GM19324 (cell line): ENCODE measurements at regions not wholly inside any gene's neighbourhood (a gene's known extent, or its start where the extent isn't known, plus 50 kb on each side); places are given as distances from the start of the nearest gene placed in this dataset.

ENCODE experiments used
- ATAC-seq: cut with Tn5 transposase; IDR thresholded peaks from one replicate; pipeline ENCODE4 v1.9.1; 2021; ENCODE audit warnings: mild to moderate bottlenecking, moderate library complexity; ENCODE audit not compliant: unreplicated experiment, low FRiP score

DNA sequence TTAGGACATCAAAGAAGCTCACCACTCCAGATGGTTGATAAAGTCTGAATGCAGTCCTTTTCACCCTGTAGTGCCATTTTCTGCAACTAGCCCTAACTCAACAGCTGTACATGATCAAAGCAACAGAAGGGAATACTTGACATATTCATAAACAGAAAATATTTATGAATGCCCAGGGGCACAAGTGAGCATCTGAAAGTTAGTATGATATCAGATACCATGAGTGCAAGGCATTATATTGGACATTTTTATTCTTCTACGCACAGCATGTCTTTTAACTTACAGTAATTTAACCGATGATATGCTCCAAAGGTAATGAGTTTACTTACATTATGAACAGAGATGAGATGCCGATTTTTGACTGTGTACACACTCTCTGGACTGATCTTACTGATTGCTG lies 142.0 kb downstream of the MCHR2 start:
- no peak for ATAC-seq

GRCh38 chr6:99867026-99867425 lies 127.0 kb downstream of the MCHR2 start:
- ATAC-seq: no peak

DNA sequence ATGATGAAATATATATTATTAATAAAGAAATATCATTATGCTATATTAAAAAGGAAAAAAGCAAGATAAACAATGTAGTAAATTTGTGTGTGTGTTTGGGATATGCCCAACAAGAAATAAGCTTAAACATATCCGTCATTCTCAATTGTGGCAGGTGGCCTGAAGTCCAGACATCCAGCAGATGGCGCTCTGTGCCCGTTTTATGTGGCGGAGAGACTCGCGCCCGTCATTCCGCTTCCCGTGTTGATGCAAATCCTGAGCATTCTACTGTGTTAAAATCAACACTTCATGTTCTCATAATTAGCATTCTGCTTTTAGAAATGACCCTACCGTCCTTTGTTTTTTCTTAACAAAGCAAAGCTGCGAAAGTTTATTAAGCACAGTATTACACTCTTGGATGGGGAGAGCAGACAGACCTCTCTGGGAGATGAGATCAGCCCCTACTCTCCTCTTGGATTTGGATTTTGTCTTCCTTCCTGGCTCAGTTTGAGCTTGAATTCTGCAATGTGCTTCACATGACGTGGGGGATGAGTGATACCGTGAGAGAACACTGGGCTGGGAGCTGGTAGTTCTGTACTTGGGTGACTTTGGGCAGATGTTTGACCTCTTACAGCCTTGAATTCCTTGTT lies 125.8 kb downstream of the MCHR2 start:
- peak; percentile 79 for ATAC-seq
